ENCODE measurements at regions not wholly inside any gene's neighbourhood (a gene's known extent, or its start where the extent isn't known, plus 50 kb on each side); places are given as distances from the start of the nearest gene placed in this dataset.

DNA sequence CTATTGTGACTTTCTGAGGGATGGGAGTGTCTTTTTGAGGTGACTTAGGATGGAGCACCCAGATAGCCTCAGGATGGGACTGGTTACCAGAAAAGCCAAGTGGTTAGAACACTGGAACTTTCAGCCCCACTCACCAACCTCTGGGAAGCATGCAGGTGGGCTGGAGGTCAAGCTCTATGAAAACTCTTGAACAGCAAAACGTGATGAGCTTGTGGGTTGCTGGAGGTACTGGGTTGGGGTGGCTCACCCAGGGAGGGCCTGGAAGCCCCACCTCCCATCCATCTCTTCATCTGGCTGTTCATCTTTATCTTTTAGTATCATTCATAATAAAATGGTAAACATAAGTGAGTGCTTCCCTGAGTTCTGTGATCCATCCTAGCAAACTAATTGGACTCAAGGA lies 216.4 kb downstream of the SPP2 start:
- Histone ChIP-seq H4K91ac (ENCODE audit: insufficient read length, low read depth, low read length) (no peak overlapping the region), H3K9me3 (ENCODE audit: control insufficient read depth, low read depth, low read length) (no peaks in the 10 kb centered on the region), H2BK20ac (ENCODE audit: low read depth, low read length, poor library complexity, severe bottlenecking) (no peak overlapping the region), H4K8ac (replicated peaks; ENCODE audit: insufficient read length, low read depth, low read length) (no peak overlapping the region), H3K23me2 (ENCODE audit: insufficient read length, low read depth, low read length, poor library complexity, severe bottlenecking) (no peaks in the 10 kb centered on the region), H2BK120ac (ENCODE audit: low read depth, low read length, poor library complexity, severe bottlenecking) (no peak overlapping the region), H4K5ac (ENCODE audit: insufficient read length, low read depth, low read length) (no peak overlapping the region), H3K27ac (ENCODE audit: insufficient read length, low read depth, low read length) (no peak overlapping the region), H2AFZ (ENCODE audit: low read length) (no peak overlapping the region), H3K14ac (ENCODE audit: insufficient read depth, low read length) (no peak overlapping the region), H3K4ac (ENCODE audit: low read depth, low read length) (no peak overlapping the region), H2BK5ac (ENCODE audit: insufficient read length, low read length) (no peak overlapping the region), H3K27me3 (ENCODE audit: insufficient read depth, low read length) (no peaks in the 10 kb centered on the region), H4K20me1 (ENCODE audit: control insufficient read depth, insufficient read depth, insufficient read length) (no peaks in the 10 kb centered on the region), H3K4me2 (ENCODE audit: insufficient read depth, insufficient read length, low read length) (no peak overlapping the region), H3K23ac (ENCODE audit: insufficient read length, low read depth, low read length) (no peak overlapping the region), H3K56ac (ENCODE audit: insufficient read length, low read depth, low read length) (no peak overlapping the region), H3T11ph (ENCODE audit: low read length) (no peak overlapping the region), H3K79me2 (ENCODE audit: insufficient read depth, low read length) (no peaks in the 10 kb centered on the region), H3K4me1 (ENCODE audit: insufficient read depth, low read length) (no peaks in the 10 kb centered on the region), H2BK15ac (ENCODE audit: low read depth, low read length) (no peak overlapping the region), H3K18ac (ENCODE audit: insufficient read length, low read depth, low read length) (no peak overlapping the region), H2AK5ac (ENCODE audit: insufficient read length, low read length) (no peak overlapping the region), H3K9ac (ENCODE audit: extremely low read depth, insufficient read length, low read length) (no peak overlapping the region), H3K79me1 (ENCODE audit: insufficient read depth, low read depth, low read length, poor library complexity, severe bottlenecking) (no peaks in the 10 kb centered on the region), H2BK12ac (ENCODE audit: insufficient read length, low read depth, low read length) (no peak overlapping the region)
- no peak overlapping the region for H3K4me3 Mint-ChIP-seq
- no peak for DNase-seq
- no peak overlapping the region for H3K27ac Mint-ChIP-seq
- no peaks in the 10 kb centered on the region for H3K4me1 Mint-ChIP-seq
- no peaks in the 10 kb centered on the region for H3K27me3 Mint-ChIP-seq (ENCODE audit: low read depth)
- TF ChIP-seq, protein P1, sequence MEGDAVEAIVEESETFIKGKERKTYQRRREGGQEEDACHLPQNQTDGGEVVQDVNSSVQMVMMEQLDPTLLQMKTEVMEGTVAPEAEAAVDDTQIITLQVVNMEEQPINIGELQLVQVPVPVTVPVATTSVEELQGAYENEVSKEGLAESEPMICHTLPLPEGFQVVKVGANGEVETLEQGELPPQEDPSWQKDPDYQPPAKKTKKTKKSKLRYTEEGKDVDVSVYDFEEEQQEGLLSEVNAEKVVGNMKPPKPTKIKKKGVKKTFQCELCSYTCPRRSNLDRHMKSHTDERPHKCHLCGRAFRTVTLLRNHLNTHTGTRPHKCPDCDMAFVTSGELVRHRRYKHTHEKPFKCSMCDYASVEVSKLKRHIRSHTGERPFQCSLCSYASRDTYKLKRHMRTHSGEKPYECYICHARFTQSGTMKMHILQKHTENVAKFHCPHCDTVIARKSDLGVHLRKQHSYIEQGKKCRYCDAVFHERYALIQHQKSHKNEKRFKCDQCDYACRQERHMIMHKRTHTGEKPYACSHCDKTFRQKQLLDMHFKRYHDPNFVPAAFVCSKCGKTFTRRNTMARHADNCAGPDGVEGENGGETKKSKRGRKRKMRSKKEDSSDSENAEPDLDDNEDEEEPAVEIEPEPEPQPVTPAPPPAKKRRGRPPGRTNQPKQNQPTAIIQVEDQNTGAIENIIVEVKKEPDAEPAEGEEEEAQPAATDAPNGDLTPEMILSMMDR (conservative IDR thresholded peaks at IDR 0.05): no peak
- H3K9me3 Mint-ChIP-seq: no peaks in the 10 kb centered on the region; a peak in 1 of 5 replicates
- WGBS (ENCODE audit: extremely low coverage, insufficient read length, low lambda C conversion rate): no CpG with 5 or more reads among the region's 1 CpG
- no peaks in the 10 kb centered on the region for H3K36me3 Mint-ChIP-seq (ENCODE audit: insufficient read depth in 1 of 3, low read depth in 3 of 3)

Measured in H9 (cell line).